HepG2 (cell line): ENCODE measurements at regions not wholly inside any gene's neighbourhood (a gene's known extent, or its start where the extent isn't known, plus 50 kb on each side); places are given as distances from the start of the nearest gene placed in this dataset.
A peak's percentile ranks its signal among the peaks of the same experiment; 100 is the strongest.

ENCODE experiments used
- ARNTL ChIP-seq: sonication (generic); formaldehyde crosslinking; IDR thresholded peaks from 2 replicates; pipeline ENCODE4 v1.4.0; 2020; ENCODE audit warnings: mild to moderate bottlenecking, missing genetic modification reagents
- DDIT3 ChIP-seq: sonication (generic); formaldehyde crosslinking; IDR thresholded peaks from 2 replicates; pipeline ENCODE4 v1.4.0; 2020; ENCODE audit warnings: mild to moderate bottlenecking, missing genetic modification reagents
- FIP1L1 ChIP-seq: fragments of 200-400 bp; formaldehyde crosslinking; IDR thresholded peaks from 2 replicates; pipeline ENCODE4 v1.6.1; 2018; ENCODE audit warnings: low read depth, mild to moderate bottlenecking, low read length, moderate library complexity, borderline replicate concordance; ENCODE audit not compliant: insufficient read depth
- FOXA1 ChIP-seq, 2 experiments: fragments of 450-650 bp in 1 of 2; sonication (generic) in 1 of 2; formaldehyde crosslinking in 1 of 2; IDR thresholded peaks; 2 replicates each; pipeline versions ENCODE4 v1.4.0 to v1.6.1; 2016 to 2020; ENCODE audit warnings: missing genetic modification reagents in 1 of 2
- GATAD1 ChIP-seq: IDR thresholded peaks from 2 replicates; pipeline ENCODE4 v1.6.1; 2016; ENCODE audit warnings: missing genetic modification reagents, missing compliant biosample characterization
- GPN1 ChIP-seq: sonication (generic); formaldehyde crosslinking; IDR thresholded peaks from 2 replicates; pipeline ENCODE4 v1.5.1; 2020; ENCODE audit warnings: missing genetic modification reagents, borderline replicate concordance
- HHEX ChIP-seq: IDR thresholded peaks from 2 replicates; pipeline ENCODE4 v1.6.1; 2016; ENCODE audit warnings: control low read depth
- HMGXB4 ChIP-seq, 2 experiments: sonication (generic) in 1 of 2; formaldehyde crosslinking in 1 of 2; IDR thresholded peaks; 2 replicates each; pipeline versions ENCODE4 v1.4.0 to v1.6.1; 2018 to 2020; ENCODE audit warnings: missing genetic modification reagents in 2 of 2, borderline replicate concordance in 1 of 2, low read depth in 1 of 2, mild to moderate bottlenecking in 1 of 2, missing biosample characterization in 1 of 2
- HNF4G ChIP-seq, 2 experiments: sonication (generic) in 1 of 2; formaldehyde crosslinking in 1 of 2; IDR thresholded peaks; 2 replicates each; pipeline versions ENCODE4 v1.4.0 to v1.6.1; 2011 to 2020; ENCODE audit warnings: borderline replicate concordance in 2 of 2, low read depth in 2 of 2, mild to moderate bottlenecking in 2 of 2, low read length in 1 of 2, missing genetic modification reagents in 1 of 2, moderate library complexity in 1 of 2
- HOMEZ ChIP-seq: IDR thresholded peaks from 2 replicates; pipeline ENCODE4 v1.6.1; 2016; ENCODE audit warnings: low read depth
- KDM5B ChIP-seq: sonication (generic); formaldehyde crosslinking; IDR thresholded peaks from 2 replicates; pipeline ENCODE4 v1.4.0; 2020; ENCODE audit warnings: missing genetic modification reagents, mild to moderate bottlenecking, borderline replicate concordance
- MED1 ChIP-seq: sonication (generic); formaldehyde crosslinking; IDR thresholded peaks from 2 replicates; pipeline ENCODE4 v1.4.0; 2020; ENCODE audit warnings: missing genetic modification reagents
- MEF2D ChIP-seq: sonication (generic); formaldehyde crosslinking; IDR thresholded peaks from 2 replicates; pipeline ENCODE4 v1.5.1; 2020; ENCODE audit warnings: mild to moderate bottlenecking, missing genetic modification reagents
- MLX ChIP-seq: IDR thresholded peaks from 2 replicates; pipeline ENCODE4 v1.6.1; 2016
- NR2F6 ChIP-seq, 2 experiments: IDR thresholded peaks; 2 replicates each; pipeline ENCODE4 v1.6.1; 2016; ENCODE audit warnings: antibody characterized with exemption in 1 of 2, mild to moderate bottlenecking in 1 of 2
- PHF5A ChIP-seq: IDR thresholded peaks from one replicate; pipeline ENCODE4 v1.6.1; 2018; ENCODE audit warnings: low read depth, missing genetic modification reagents; ENCODE audit not compliant: unreplicated experiment
- SIX4 ChIP-seq: sonication (generic); formaldehyde crosslinking; IDR thresholded peaks from 2 replicates; pipeline ENCODE4 v1.4.0; 2020; ENCODE audit warnings: missing genetic modification reagents
- SOX5 ChIP-seq: IDR thresholded peaks from 2 replicates; pipeline ENCODE4 v1.6.1; 2016; ENCODE audit warnings: borderline replicate concordance
- SPEN ChIP-seq: sonication (generic); formaldehyde crosslinking; IDR thresholded peaks from 2 replicates; pipeline ENCODE4 v1.5.1; 2020; ENCODE audit warnings: low read depth, mild to moderate bottlenecking, missing genetic modification reagents
- XBP1 ChIP-seq: sonication (generic); formaldehyde crosslinking; IDR thresholded peaks from 2 replicates; pipeline ENCODE4 v1.5.0; 2020; ENCODE audit warnings: missing genetic modification reagents
- ZBTB3 ChIP-seq: sonication (generic); formaldehyde crosslinking; IDR thresholded peaks from 2 replicates; pipeline ENCODE4 v1.4.0; 2020; ENCODE audit warnings: low read depth, mild to moderate bottlenecking, moderate library complexity, missing genetic modification reagents, borderline replicate concordance
- ZBTB38 ChIP-seq: sonication (generic); formaldehyde crosslinking; IDR thresholded peaks from 2 replicates; pipeline ENCODE4 v1.5.1; 2020; ENCODE audit warnings: mild to moderate bottlenecking, missing genetic modification reagents
- ZFP90 ChIP-seq: sonication (generic); formaldehyde crosslinking; IDR thresholded peaks from 2 replicates; pipeline ENCODE4 v1.8.0; 2022; ENCODE audit warnings: missing genetic modification reagents, mild to moderate bottlenecking, inconsistent platforms, borderline replicate concordance
- ZNF232 ChIP-seq: sonication (generic); formaldehyde crosslinking; IDR thresholded peaks from 2 replicates; pipeline ENCODE4 v1.4.0; 2020; ENCODE audit warnings: missing genetic modification reagents, borderline replicate concordance
- ZNF549 ChIP-seq: sonication (generic); formaldehyde crosslinking; IDR thresholded peaks from 2 replicates; pipeline ENCODE4 v1.5.0; 2020; ENCODE audit warnings: missing genetic modification reagents
- ZNF567 ChIP-seq: sonication (generic); formaldehyde crosslinking; IDR thresholded peaks from 2 replicates; pipeline ENCODE4 v1.8.1; 2023; ENCODE audit warnings: mild to moderate bottlenecking, missing genetic modification reagents, borderline replicate concordance
- ZNF619 ChIP-seq: sonication (generic); formaldehyde crosslinking; IDR thresholded peaks from 2 replicates; pipeline ENCODE4 v1.4.0; 2020; ENCODE audit warnings: mild to moderate bottlenecking, missing genetic modification reagents
- ZNF670 ChIP-seq: sonication (generic); formaldehyde crosslinking; IDR thresholded peaks from 2 replicates; pipeline ENCODE4 v1.8.0; 2022; ENCODE audit warnings: mild to moderate bottlenecking, missing genetic modification reagents, borderline replicate concordance
- ZSCAN29 ChIP-seq: sonication (generic); formaldehyde crosslinking; conservative IDR thresholded peaks from 2 replicates; pipeline ENCODE4 v1.4.0; 2020; ENCODE audit warnings: mild to moderate bottlenecking, missing genetic modification reagents

- TF ChIP-seq ZBTB38 (no peak), KDM5B (no peak), SOX5 (CRISPR knock-in tag) (no peak; the same call in 1 of the 2 replicates), MLX (no peak), SPEN (CRISPR knock-in tag) (no peak), GPN1 (CRISPR knock-in tag) (no peak), ZNF567 (CRISPR knock-in tag) (no peak), MED1 (CRISPR knock-in tag) (peak; percentile 43; the same call in 1 of the 2 replicates), ARNTL (CRISPR knock-in tag) (no peak), HNF4G (IDR thresholded peaks at IDR 0.05; ENCODE audit: borderline replicate concordance, low read depth, low read length) (peak; percentile 66), HNF4G (CRISPR knock-in tag; IDR thresholded peaks at IDR 0.05; ENCODE audit: borderline replicate concordance, low read depth) (no peak), ZNF549 (no peak), ZBTB3 (CRISPR knock-in tag) (no peak), DDIT3 (CRISPR knock-in tag) (no peak), HMGXB4 (CRISPR knock-in tag; IDR thresholded peaks at IDR 0.05; ENCODE audit: borderline replicate concordance in 1 of 2, low read depth in 1 of 2) (no peak; a peak in 1 of 4 replicates), ZSCAN29 (CRISPR knock-in tag) (no peak), MEF2D (CRISPR knock-in tag) (no peak), ZFP90 (CRISPR knock-in tag) (no peak), XBP1 (CRISPR knock-in tag) (no peak), GATAD1 (CRISPR knock-in tag) (no peak), ZNF670 (CRISPR knock-in tag) (no peak), FOXA1 (IDR thresholded peaks at IDR 0.05) (no peak), FOXA1 (CRISPR knock-in tag; IDR thresholded peaks at IDR 0.05) (peak; percentile 13; the same call in 1 of the 2 replicates), HOMEZ (CRISPR knock-in tag) (peak; percentile 96; the same call in 1 of the 2 replicates), ZNF232 (no peak), NR2F6 (IDR thresholded peaks at IDR 0.05) (peak; percentile 63), NR2F6 (CRISPR knock-in tag; IDR thresholded peaks at IDR 0.05) (peak; percentile 53; the same call in 1 of the 2 replicates), ZNF619 (CRISPR knock-in tag) (no peak), PHF5A (CRISPR knock-in tag) (no peak), FIP1L1 (no peak), SIX4 (CRISPR knock-in tag) (no peak), HHEX (CRISPR knock-in tag) (no peak)
These were observed 145.3 kb upstream of the TENT5A start (continued) for GRCh38 chr6:81897793-81898192.
